Endothelial cell of umbilical vein (primary cell): ENCODE measurements at regions not wholly inside any gene's neighbourhood (a gene's known extent, or its start where the extent isn't known, plus 50 kb on each side); places are given as distances from the start of the nearest gene placed in this dataset.

ENCODE experiments used
- BruUV-seq: library from RNA; stranded (reverse); fragments of 400-500 nt; replicated peaks from 2 replicates; lab custom pipeline; 2021; lab: Mats Ljungman, UMichigan
- CTCF ChIA-PET: fragments of 300-600, 350-600 bp; sonication (Branson Sonifier 250); formaldehyde crosslinking; loops from one replicate; lab custom pipeline; 2021; ENCODE audit warnings: antibody characterized with exemption, inconsistent platforms; lab: Charles Lee
- POLR2A ChIA-PET: fragments of 300-600, 350-600 bp; sonication (Branson Sonifier 250); formaldehyde crosslinking; loops from one replicate; lab custom pipeline; 2021; ENCODE audit warnings: antibody characterized with exemption, inconsistent platforms; lab: Charles Lee
- DNase-seq: peaks from one replicate; pipeline ENCODE4 v3.0.0-alpha.2; 2011; ENCODE audit warnings: low read depth, low spot score
- FAIRE-seq: peaks from 2 replicates; lab custom pipeline; 2011; peaks lifted over from hg19 to GRCh38; lab: Jason Lieb, UNC
- H2AFZ ChIP-seq: 2 replicates; pipeline ENCODE4 v1.6.0; 2012; ENCODE audit warnings: low read depth, low read length, control low read depth, inconsistent platforms
- H3K27ac ChIP-seq: 2 replicates; pipeline ENCODE4 v1.5.1; 2011; ENCODE audit warnings: low read depth, mild to moderate bottlenecking, control low read depth, low read length, moderate library complexity; ENCODE audit not compliant: insufficient read depth
- H3K27me3 ChIP-seq, 2 experiments: 2 replicates each; pipeline versions ENCODE4 v1.6.0 to v1.6.1; 2011; ENCODE audit warnings: low read length in 2 of 2, mixed read lengths in 1 of 2; ENCODE audit not compliant: control insufficient read depth in 2 of 2, insufficient read depth in 2 of 2
- H3K36me3 ChIP-seq, 2 experiments: 2 replicates in 1 of 2; 3 replicates in 1 of 2; pipeline ENCODE4 v1.5.1; 2011; ENCODE audit warnings: low read length in 2 of 2, mild to moderate bottlenecking in 1 of 2, moderate library complexity in 1 of 2; ENCODE audit not compliant: control insufficient read depth in 2 of 2, insufficient read depth in 2 of 2; ENCODE audit errors: extremely low read depth in 1 of 2
- H3K4me1 ChIP-seq: 3 replicates; pipeline ENCODE4 v1.5.1; 2011; ENCODE audit warnings: mild to moderate bottlenecking, low read length; ENCODE audit not compliant: control insufficient read depth, insufficient read depth; ENCODE audit errors: extremely low read depth
- H3K4me2 ChIP-seq: 2 replicates; pipeline ENCODE4 v1.6.1; 2011; ENCODE audit warnings: low read length, control low read depth, mixed read lengths; ENCODE audit not compliant: insufficient read depth
- H3K4me3 ChIP-seq, 3 experiments: fragments of 200-600 bp in 1 of 3; sonication (generic), shearing (Covaris generic) in 1 of 3; replicated peaks in 1 of 3; 2 replicates each; pipeline ENCODE4 v1.5.1; 2011 to 2016; ENCODE audit warnings: control low read depth in 3 of 3, low read length in 3 of 3, mild to moderate bottlenecking in 2 of 3, inconsistent platforms in 1 of 3, low read depth in 1 of 3, moderate library complexity in 1 of 3; ENCODE audit not compliant: insufficient read depth in 1 of 3
- H3K79me2 ChIP-seq: 2 replicates; pipeline ENCODE4 v1.6.0; 2012; ENCODE audit warnings: low read length, inconsistent platforms; ENCODE audit not compliant: control insufficient read depth, insufficient read depth
- H3K9ac ChIP-seq: replicated peaks from 2 replicates; pipeline ENCODE3; 2011; ENCODE audit warnings: low read length, control low read depth; ENCODE audit not compliant: insufficient read depth; ENCODE audit errors: extremely low read depth
- H3K9me1 ChIP-seq: replicated peaks from 3 replicates; pipeline ENCODE4 v1.6.0; 2011; ENCODE audit warnings: mild to moderate bottlenecking, low read length; ENCODE audit not compliant: control insufficient read depth, insufficient read depth; ENCODE audit errors: extremely low read depth
- H3K9me3 ChIP-seq: replicated peaks from 2 replicates; pipeline ENCODE4 v1.5.1; 2012; ENCODE audit warnings: low read length, inconsistent platforms; ENCODE audit not compliant: control insufficient read depth, insufficient read depth
- H4K20me1 ChIP-seq: replicated peaks from 2 replicates; pipeline ENCODE3; 2011; ENCODE audit warnings: mild to moderate bottlenecking, low read length; ENCODE audit not compliant: control insufficient read depth, insufficient read depth; ENCODE audit errors: extremely low read depth
- CTCF ChIP-seq, 2 donors: IDR thresholded peaks; 1 replicate in 1 of 2; 2 replicates in 1 of 2; pipeline ENCODE4 v1.5.1; 2011; ENCODE audit warnings: low read length in 2 of 2, mild to moderate bottlenecking in 2 of 2, moderate library complexity in 2 of 2, control low read depth in 1 of 2, inconsistent platforms in 1 of 2, low read depth in 1 of 2; ENCODE audit not compliant: insufficient read depth in 1 of 2; ENCODE audit errors: extremely low read depth in 1 of 2
- EZH2 ChIP-seq: IDR thresholded peaks from 2 replicates; pipeline ENCODE4 v1.6.1; 2012; ENCODE audit warnings: borderline replicate concordance, low read depth, mild to moderate bottlenecking, moderate library complexity, low read length, inconsistent platforms; ENCODE audit not compliant: severe bottlenecking
- FOS ChIP-seq: IDR thresholded peaks from 2 replicates; pipeline ENCODE4 v1.6.1; 2011; ENCODE audit warnings: mild to moderate bottlenecking, low read length, moderate library complexity, borderline replicate concordance; ENCODE audit not compliant: insufficient read depth
- GATA2 ChIP-seq: IDR thresholded peaks from 2 replicates; pipeline ENCODE4 v1.7.0; 2011; ENCODE audit warnings: low read depth, mild to moderate bottlenecking, moderate library complexity, mixed read lengths, low read length; ENCODE audit not compliant: insufficient read length, insufficient read depth
- JUN ChIP-seq: IDR thresholded peaks from 2 replicates; pipeline ENCODE4 v1.6.1; 2011; ENCODE audit warnings: borderline replicate concordance, low read depth; ENCODE audit not compliant: insufficient read length, insufficient read depth
- MAX ChIP-seq: IDR thresholded peaks from 2 replicates; pipeline ENCODE4 v1.6.1; 2011; ENCODE audit not compliant: insufficient read depth, insufficient read length
- MYC ChIP-seq: IDR thresholded peaks from one replicate; pipeline ENCODE4 v1.6.1; 2011; ENCODE audit warnings: mild to moderate bottlenecking, low read depth, low read length
- POLR2A ChIP-seq: IDR thresholded peaks from 2 replicates; pipeline ENCODE4 v1.6.1; 2012; ENCODE audit warnings: low read depth, mild to moderate bottlenecking, control low read depth, low read length
- POLR2AphosphoS5 ChIP-seq: IDR thresholded peaks from 2 replicates; pipeline ENCODE4 v1.6.1; 2012; ENCODE audit warnings: low read depth, mild to moderate bottlenecking, control low read depth, low read length, moderate library complexity; ENCODE audit not compliant: insufficient read depth
- dilution Hi-C: fragments of 300-500 bp; cut with MboI; formaldehyde crosslinking; loops from one replicate; pipeline ENCODE4 v1.15.0; 2019; ENCODE audit warnings: low sequenced_read_pairs; ENCODE audit not compliant: extremely low pct_ligation_motif_present
- intact Hi-C: fragments of 100-400 bp; cut with micrococcal nuclease; formaldehyde crosslinking; loops from one replicate; pipeline ENCODE4 v1.10.0; 2022

GRCh38 chr5:2806176-2806575 lies 54.7 kb upstream of the IRX2 start:
- POLR2A ChIA-PET: no interaction called here
- no peak for FAIRE-seq

More at GRCh38 chr5:2806176-2806575, 54.7 kb upstream of the IRX2 start:
- Histone ChIP-seq H3K4me2 (no peak overlapping the region), H4K20me1 (no peaks in the 10 kb centered on the region), H3K79me2 (no peaks in the 10 kb centered on the region), H2AFZ (no peak overlapping the region), H3K27ac (no peak overlapping the region), H3K9me1 (no peaks in the 10 kb centered on the region), H3K9ac (no peak overlapping the region), H3K36me3 (no peaks in the 10 kb centered on the region), H3K9me3 (peaks cover 6% of the 10 kb centered on the region), H3K27me3 (no peaks in the 10 kb centered on the region), H3K4me1 (no peaks in the 10 kb centered on the region), H3K4me3 (no peak overlapping the region)
- CTCF ChIA-PET: no interaction called here
- no peak for TF ChIP-seq MAX
- TF ChIP-seq GATA2: no peak
- no peak for TF ChIP-seq JUN
- no peak for TF ChIP-seq MYC
- TF ChIP-seq POLR2AphosphoS5: no peak
- no peak for TF ChIP-seq FOS
- TF ChIP-seq POLR2A: no peak
- no peak for TF ChIP-seq CTCF (IDR thresholded peaks at IDR 0.05; ENCODE audit: extremely low read depth in 1 of 2, insufficient read depth in 1 of 2, low read depth in 1 of 2, low read length in 2 of 2)
- no peak for TF ChIP-seq EZH2
- dilution Hi-C loops: no loop called here
- DNase-seq: no peak
- no TSS peak for BruUV-seq
- intact Hi-C loops: no loop called here
